HCT116 (cell line): ENCODE measurements at regions not wholly inside any gene's neighbourhood (a gene's known extent, or its start where the extent isn't known, plus 50 kb on each side); places are given as distances from the start of the nearest gene placed in this dataset.

ENCODE experiments used
- ATAC-seq: fragments of 200-7000 bp; cut with Tn5 transposase; 2 replicates; pipeline ENCODE4 v1.9.1; 2020; ENCODE audit warnings: mild to moderate bottlenecking, moderate library complexity
- BruUV-seq: library from RNA; stranded (reverse); fragments of 400-500 nt; replicated peaks from 2 replicates; lab custom pipeline; 2021; lab: Mats Ljungman, UMichigan
- CTCF ChIA-PET: fragments of 300-600 bp; sonication (Branson Sonifier 250); formaldehyde crosslinking; loops from one replicate; lab custom pipeline; 2021; ENCODE audit warnings: antibody characterized with exemption; lab: Charles Lee
- POLR2A ChIA-PET: fragments of 300-600, 350-600 bp; sonication (Branson Sonifier 250); formaldehyde crosslinking; loops from one replicate; lab custom pipeline; 2021; ENCODE audit warnings: antibody characterized with exemption; lab: Charles Lee
- RAD21 ChIA-PET, 2 experiments: fragments of 300-600 bp; sonication (Branson Sonifier 250); formaldehyde crosslinking; loops; one replicate each; lab custom pipeline; 2023; ENCODE audit warnings: low total read pairs in 2 of 2; ENCODE audit not compliant: uncharacterized antibody in 2 of 2, unreplicated experiment in 2 of 2, low non-redundant PET in 1 of 2; lab: Charles Lee
- DNase-seq: peaks from one replicate; pipeline ENCODE4 v3.0.0-alpha.2; 2010; ENCODE audit warnings: low read depth, low spot score
- H2AFZ ChIP-seq: fragments of 200-600 bp; shearing (Covaris generic), sonication (generic); 2 replicates; pipeline ENCODE4 v1.6.1; 2017; ENCODE audit warnings: low read depth, mixed run types, mixed read lengths, antibody characterized with exemption, low read length; ENCODE audit not compliant: poor library complexity, severe bottlenecking
- H3K27ac ChIP-seq: 2 replicates; pipeline ENCODE4 v1.5.1; 2012; ENCODE audit warnings: low read depth, low read length
- H3K27me3 ChIP-seq: fragments of 200-600 bp; sonication (generic); 2 replicates; pipeline ENCODE4 v1.6.1; 2016; ENCODE audit warnings: mixed run types, low read length, mixed read lengths; ENCODE audit not compliant: insufficient read depth
- H3K36me3 ChIP-seq, 2 experiments: fragments of 200-500 bp in 1 of 2; fragments of 200-600 bp in 1 of 2; sonication (Bioruptor generic) in 1 of 2; sonication (generic) in 1 of 2; 2 replicates each; pipeline versions ENCODE4 v1.5.1 to v1.6.1; 2014 to 2016; ENCODE audit warnings: low read length in 2 of 2, inconsistent platforms in 1 of 2, mixed read lengths in 1 of 2, mixed run types in 1 of 2; ENCODE audit not compliant: insufficient read depth in 2 of 2, control insufficient read depth in 1 of 2
- H3K4me1 ChIP-seq, 2 experiments: fragments of 200-600 bp in 1 of 2; sonication (generic) in 1 of 2; 2 replicates each; pipeline versions ENCODE4 v1.5.1 to v1.6.1; 2012 to 2017; ENCODE audit warnings: low read length in 2 of 2, inconsistent platforms in 1 of 2, mild to moderate bottlenecking in 1 of 2, mixed read lengths in 1 of 2, mixed run types in 1 of 2, moderate library complexity in 1 of 2; ENCODE audit not compliant: insufficient read depth in 2 of 2, control insufficient read depth in 1 of 2
- H3K4me2 ChIP-seq: fragments of 200-600 bp; sonication (generic); 2 replicates; pipeline ENCODE4 v1.6.1; 2017; ENCODE audit warnings: mixed run types, low read length, mixed read lengths
- H3K4me3 ChIP-seq, 2 experiments: fragments of 200-600 bp in 1 of 2; sonication (generic) in 1 of 2; replicated peaks in 1 of 2; 2 replicates each; pipeline ENCODE4 v1.5.1; 2011 to 2016; ENCODE audit warnings: low read length in 2 of 2, control low read depth in 1 of 2, low read depth in 1 of 2, mild to moderate bottlenecking in 1 of 2, mixed read lengths in 1 of 2, mixed run types in 1 of 2
- H3K79me2 ChIP-seq: fragments of 200-600 bp; sonication (generic); 2 replicates; pipeline ENCODE4 v1.6.1; 2017; ENCODE audit warnings: mild to moderate bottlenecking, mixed run types, low read length, moderate library complexity, mixed read lengths; ENCODE audit not compliant: insufficient read depth
- H3K9ac ChIP-seq: fragments of 200-600 bp; sonication (generic); 2 replicates; pipeline ENCODE4 v1.6.1; 2016; ENCODE audit warnings: low read length, mixed read lengths
- H3K9me2 ChIP-seq: fragments of 200-600 bp; sonication (generic), shearing (Covaris generic); 2 replicates; pipeline ENCODE4 v1.6.1; 2017; ENCODE audit warnings: mixed run types, mild to moderate bottlenecking, moderate library complexity; ENCODE audit not compliant: insufficient read depth
- H3K9me3 ChIP-seq, 2 experiments: fragments of 200-500 bp in 1 of 2; fragments of 200-600 bp in 1 of 2; sonication (Bioruptor generic) in 1 of 2; sonication (generic) in 1 of 2; 2 replicates each; pipeline ENCODE4 v1.6.1; 2014 to 2017; ENCODE audit warnings: low read length in 2 of 2, mixed read lengths in 2 of 2, inconsistent platforms in 1 of 2, low read depth in 1 of 2, mild to moderate bottlenecking in 1 of 2, mixed run types in 1 of 2, moderate library complexity in 1 of 2; ENCODE audit not compliant: control insufficient read depth in 1 of 2, insufficient read depth in 1 of 2
- H4K20me1 ChIP-seq: fragments of 200-600 bp; sonication (generic), shearing (Covaris generic); 2 replicates; pipeline ENCODE4 v1.6.1; 2017; ENCODE audit warnings: mixed run types, mild to moderate bottlenecking, moderate library complexity; ENCODE audit not compliant: insufficient read depth
- ELF1 ChIP-seq: IDR thresholded peaks from 2 replicates; pipeline ENCODE4 v1.6.1; 2012; ENCODE audit warnings: low read depth, borderline replicate concordance
- EZH2phosphoT487 ChIP-seq: fragments of 200-600 bp; IDR thresholded peaks from 2 replicates; pipeline ENCODE4 v1.6.1; 2018; ENCODE audit warnings: antibody characterized with exemption, borderline replicate concordance
- FOSL1 ChIP-seq: IDR thresholded peaks from 2 replicates; pipeline ENCODE4 v1.6.1; 2012; ENCODE audit warnings: low read depth
- POLR2AphosphoS5 ChIP-seq: IDR thresholded peaks from 2 replicates; pipeline ENCODE4 v1.6.1; 2011; ENCODE audit warnings: mild to moderate bottlenecking, low read depth, low read length, moderate library complexity
- RAD21 ChIP-seq: IDR thresholded peaks from 2 replicates; pipeline ENCODE4 v1.6.1; 2012; ENCODE audit warnings: low read depth, mild to moderate bottlenecking
- SIN3A ChIP-seq: IDR thresholded peaks from 2 replicates; pipeline ENCODE4 v1.6.1; 2012; ENCODE audit warnings: low read depth
- ZNF274 ChIP-seq: fragments of 200-500 bp; sonication (Bioruptor generic); IDR thresholded peaks from 2 replicates; pipeline ENCODE4 v1.6.1; 2014; ENCODE audit warnings: mild to moderate bottlenecking, low read depth, low read length, inconsistent platforms
- intact Hi-C: fragments of 100-400 bp; cut with micrococcal nuclease; formaldehyde crosslinking; loops from 2 replicates; pipeline ENCODE4 v1.10.0; 2022
- TF ChIP-seq, protein P1 (sequence below), 3 experiments: fragments of 200-600 bp in 1 of 3; sonication (generic) in 1 of 3; IDR thresholded peaks in 2 of 3; conservative IDR thresholded peaks in 1 of 3; 2 replicates each; pipeline ENCODE4 v1.5.1; 2012 to 2017; ENCODE audit warnings: low read depth in 2 of 3, low read length in 2 of 3, antibody characterized with exemption in 1 of 3, borderline replicate concordance in 1 of 3, control low read depth in 1 of 3, mild to moderate bottlenecking in 1 of 3, mixed read lengths in 1 of 3, mixed run types in 1 of 3, moderate library complexity in 1 of 3; ENCODE audit not compliant: insufficient read depth in 1 of 3
- TF ChIP-seq, protein P2 (sequence below): IDR thresholded peaks from 2 replicates; pipeline ENCODE4 v1.6.1; 2012

DNA sequence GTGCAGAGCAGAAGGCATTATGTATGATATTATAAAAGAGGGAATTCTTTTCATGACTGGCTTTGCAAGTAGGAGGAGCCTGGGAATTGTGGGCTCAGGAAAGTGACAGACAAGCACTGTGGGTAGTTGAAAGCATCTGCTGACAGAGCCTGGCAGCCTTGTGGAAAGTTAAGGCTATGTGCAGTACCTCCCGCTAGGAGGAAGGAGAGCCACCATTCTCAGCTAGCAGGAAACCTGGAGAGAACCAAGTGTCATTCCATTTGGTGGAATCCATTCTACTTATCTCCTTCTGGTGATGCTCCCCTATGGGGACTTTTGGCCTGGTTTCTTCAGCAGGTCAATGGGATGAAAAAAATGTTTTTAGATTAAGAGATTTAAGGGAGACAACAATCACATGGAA lies 81.8 kb downstream of the ASB9 start (continued):
- TF ChIP-seq, protein P1, sequence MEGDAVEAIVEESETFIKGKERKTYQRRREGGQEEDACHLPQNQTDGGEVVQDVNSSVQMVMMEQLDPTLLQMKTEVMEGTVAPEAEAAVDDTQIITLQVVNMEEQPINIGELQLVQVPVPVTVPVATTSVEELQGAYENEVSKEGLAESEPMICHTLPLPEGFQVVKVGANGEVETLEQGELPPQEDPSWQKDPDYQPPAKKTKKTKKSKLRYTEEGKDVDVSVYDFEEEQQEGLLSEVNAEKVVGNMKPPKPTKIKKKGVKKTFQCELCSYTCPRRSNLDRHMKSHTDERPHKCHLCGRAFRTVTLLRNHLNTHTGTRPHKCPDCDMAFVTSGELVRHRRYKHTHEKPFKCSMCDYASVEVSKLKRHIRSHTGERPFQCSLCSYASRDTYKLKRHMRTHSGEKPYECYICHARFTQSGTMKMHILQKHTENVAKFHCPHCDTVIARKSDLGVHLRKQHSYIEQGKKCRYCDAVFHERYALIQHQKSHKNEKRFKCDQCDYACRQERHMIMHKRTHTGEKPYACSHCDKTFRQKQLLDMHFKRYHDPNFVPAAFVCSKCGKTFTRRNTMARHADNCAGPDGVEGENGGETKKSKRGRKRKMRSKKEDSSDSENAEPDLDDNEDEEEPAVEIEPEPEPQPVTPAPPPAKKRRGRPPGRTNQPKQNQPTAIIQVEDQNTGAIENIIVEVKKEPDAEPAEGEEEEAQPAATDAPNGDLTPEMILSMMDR (IDR thresholded peaks at IDR 0.05 in 2 of 3, conservative IDR thresholded peaks at IDR 0.05 in 1 of 3; ENCODE audit: borderline replicate concordance in 1 of 3, insufficient read depth in 1 of 3, low read depth in 2 of 3, low read length in 2 of 3) = no peak
- TF ChIP-seq RAD21 = no peak
- TF ChIP-seq ELF1 = no peak
- no peak for TF ChIP-seq POLR2AphosphoS5
- TF ChIP-seq EZH2phosphoT487 = no peak
- TF ChIP-seq SIN3A = no peak
- TF ChIP-seq ZNF274 = no peak
- TF ChIP-seq, protein P2, sequence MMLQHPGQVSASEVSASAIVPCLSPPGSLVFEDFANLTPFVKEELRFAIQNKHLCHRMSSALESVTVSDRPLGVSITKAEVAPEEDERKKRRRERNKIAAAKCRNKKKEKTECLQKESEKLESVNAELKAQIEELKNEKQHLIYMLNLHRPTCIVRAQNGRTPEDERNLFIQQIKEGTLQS = no peak

DNA sequence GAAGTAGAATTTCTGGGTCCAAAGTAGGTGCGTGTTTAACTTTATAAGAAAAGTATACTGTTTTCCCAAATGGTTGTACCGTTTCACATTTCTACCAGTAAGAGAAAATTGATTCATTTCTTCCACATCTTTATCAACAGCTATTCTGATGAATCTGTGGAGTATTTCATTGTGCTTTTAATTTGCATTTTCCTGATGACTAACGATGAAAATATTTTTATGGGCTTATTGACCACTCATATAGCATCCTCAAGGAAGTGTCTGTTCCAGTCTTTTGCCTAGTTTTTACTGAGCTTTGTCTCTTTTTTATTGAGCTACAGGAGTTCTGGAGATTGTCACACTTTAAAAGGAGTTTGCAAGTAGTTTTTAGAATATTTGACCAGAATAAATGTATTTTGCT lies 92.6 kb downstream of the ASB9 start:
- H3K9me3 ChIP-seq = no peaks in the 10 kb centered on the region
- H3K9ac ChIP-seq = no peak overlapping the region
- no peaks in the 10 kb centered on the region for H3K79me2 ChIP-seq
- ChIA-PET POLR2A (no interaction called here), CTCF (no interaction called here), RAD21 (no interaction called here)
- no peaks in the 10 kb centered on the region for H3K27me3 ChIP-seq
- no peak for DNase-seq
- H3K4me1 ChIP-seq = no peaks in the 10 kb centered on the region; a peak in 1 of 4 replicates
- ATAC-seq = no peak
- H3K36me3 ChIP-seq = no peaks in the 10 kb centered on the region
- no peaks in the 10 kb centered on the region for H4K20me1 ChIP-seq
- no TSS peak for BruUV-seq
- TF ChIP-seq FOSL1 (peak; percentile 8; the same call in 1 of the 2 replicates), EZH2phosphoT487 (no peak)
- no peak overlapping the region for H2AFZ ChIP-seq
- no peak overlapping the region for H3K4me3 ChIP-seq
- H3K4me2 ChIP-seq = no peak overlapping the region
- intact Hi-C loops = no loop called here
- no peaks in the 10 kb centered on the region for H3K9me2 ChIP-seq
- no peak overlapping the region for H3K27ac ChIP-seq
